Stimulated activated CD4-positive, alpha-beta T cell treated with anti-CD3 and anti-CD28 coated beads, Interleukin-2, amount 100 ng/mL, for 24 hours (primary cell): ENCODE measurements at regions not wholly inside any gene's neighbourhood (a gene's known extent, or its start where the extent isn't known, plus 50 kb on each side); places are given as distances from the start of the nearest gene placed in this dataset.

Experiments used
- DNase-seq, 2 donors: peaks; one replicate each; pipeline ENCODE4 v3.0.0-alpha.2; 2020

- DNase-seq = no peak
These were observed 159.9 kb upstream of the HMCN1 start for GRCh38 chr1:185574139-185574875.

- DNase-seq = no peak
These were observed 160.5 kb upstream of the HMCN1 start for GRCh38 chr1:185573677-185574076.

GRCh38 chr1:185573162-185573561, 161.0 kb upstream of the HMCN1 start:
- no peak for DNase-seq

- no peak for DNase-seq
These were observed 163.2 kb upstream of the HMCN1 start for GRCh38 chr1:185570962-185571361.

GRCh38 chr1:185568155-185569123, 165.8 kb upstream of the HMCN1 start:
- no peak for DNase-seq

GRCh38 chr1:185567440-185567839, 166.8 kb upstream of the HMCN1 start:
- no peak for DNase-seq

GRCh38 chr1:185566995-185567394, 167.2 kb upstream of the HMCN1 start:
- DNase-seq = no peak

GRCh38 chr1:185565302-185565701, 168.9 kb upstream of the HMCN1 start:
- DNase-seq = no peak

- DNase-seq = no peak
These were observed 169.4 kb upstream of the HMCN1 start for GRCh38 chr1:185564816-185565215.

GRCh38 chr1:185562461-185563359, 171.5 kb upstream of the HMCN1 start:
- DNase-seq = no peak

GRCh38 chr1:185561629-185562028, 172.6 kb upstream of the HMCN1 start:
- DNase-seq = no peak

GRCh38 chr1:185560760-185561159, 173.4 kb upstream of the HMCN1 start:
- no peak for DNase-seq

- peak; percentile 29 to 38 for DNase-seq
These were observed 174.4 kb upstream of the HMCN1 start for GRCh38 chr1:185559684-185560331.

- DNase-seq = no peak
These were observed 175.0 kb upstream of the HMCN1 start for GRCh38 chr1:185559151-185559550.

GRCh38 chr1:185556561-185556960, 177.6 kb upstream of the HMCN1 start:
- DNase-seq = no peak

GRCh38 chr1:185555743-185556142, 178.4 kb upstream of the HMCN1 start:
- DNase-seq = no peak

- DNase-seq = no peak
These were observed 183.2 kb upstream of the HMCN1 start for GRCh38 chr1:185551008-185551407.

- no peak for DNase-seq
These were observed 184.3 kb upstream of the HMCN1 start for GRCh38 chr1:185549906-185550305.

GRCh38 chr1:185546029-185546428, 188.2 kb upstream of the HMCN1 start:
- no peak for DNase-seq

GRCh38 chr1:185541871-185542301, 192.3 kb upstream of the HMCN1 start:
- no peak for DNase-seq

GRCh38 chr1:185540295-185540694, 193.9 kb upstream of the HMCN1 start:
- DNase-seq = no peak

- no peak for DNase-seq
These were observed 194.8 kb upstream of the HMCN1 start for GRCh38 chr1:185539277-185539943.
